ENCODE measurements at regions not wholly inside any gene's neighbourhood (a gene's known extent, or its start where the extent isn't known, plus 50 kb on each side); places are given as distances from the start of the nearest gene placed in this dataset.

- POLR2A ChIA-PET, result interaction anchor here (0.9 kb wide), 1 partner anchor 109 kb away, joined by 3 read pairs; no protein-coding TSS in a partner anchor
- H3K27ac Mint-ChIP-seq, result no peak overlapping the region
- H3K4me1 Mint-ChIP-seq, result no peaks in the 10 kb centered on the region
- no peak for DNase-seq
- CTCF ChIA-PET, result no interaction called here
- H3K4me3 Mint-ChIP-seq, result no peak overlapping the region
- no peaks in the 10 kb centered on the region for H3K36me3 Mint-ChIP-seq (ENCODE audit: low read depth)
- no peaks in the 10 kb centered on the region for H3K9me3 Mint-ChIP-seq
- peaks cover 2% of the 10 kb centered on the region for H3K27me3 Mint-ChIP-seq
Observed at GRCh38 chr3:152172460-152172859, 96.3 kb upstream of the MBNL1 start.

- Mint-ChIP-seq H3K4me1 (no peaks in the 10 kb centered on the region), H3K9me3 (no peaks in the 10 kb centered on the region), H3K27me3 (peaks cover 2% of the 10 kb centered on the region), H3K36me3 (ENCODE audit: low read depth) (peaks cover 2% of the 10 kb centered on the region), H3K27ac (no peak overlapping the region), H3K4me3 (no peak overlapping the region)
- DNase-seq, result no peak
- ChIA-PET CTCF (no interaction called here), POLR2A (no interaction called here)
Observed at GRCh38 chr3:152173627-152174026, 95.1 kb upstream of the MBNL1 start.

- CTCF ChIA-PET, result interaction anchor here (0.5 kb wide), 1 partner anchor 944 kb away, joined by 3 read pairs; no protein-coding TSS in a partner anchor
- Mint-ChIP-seq H3K4me3 (no peak overlapping the region), H3K4me1 (peaks cover 8% of the 10 kb centered on the region), H3K27ac (no peak overlapping the region), H3K36me3 (ENCODE audit: low read depth) (peaks cover 2% of the 10 kb centered on the region), H3K27me3 (peaks cover 2% of the 10 kb centered on the region), H3K9me3 (no peaks in the 10 kb centered on the region)
- POLR2A ChIA-PET, result no interaction called here
- no peak for DNase-seq
Observed at GRCh38 chr3:152174876-152175527, 93.7 kb upstream of the MBNL1 start.

GRCh38 chr3:152175528-152175889 is 93.2 kb upstream of the MBNL1 start:
- Mint-ChIP-seq H3K9me3 (no peaks in the 10 kb centered on the region), H3K36me3 (ENCODE audit: low read depth) (peaks cover 2% of the 10 kb centered on the region), H3K27ac (no peak overlapping the region), H3K4me1 (peaks cover 10% of the 10 kb centered on the region), H3K27me3 (peaks cover 2% of the 10 kb centered on the region), H3K4me3 (no peak overlapping the region)
- DNase-seq, result no peak
- ChIA-PET POLR2A (interaction anchor here (1.0 to 1.5 kb wide), 2 partner anchors 11 to 130 kb away, joined by 3 read pairs; no protein-coding TSS in a partner anchor), CTCF (interaction anchor here (0.5 kb wide), 1 partner anchor 945 kb away, joined by 3 read pairs; no protein-coding TSS in a partner anchor)

DNA sequence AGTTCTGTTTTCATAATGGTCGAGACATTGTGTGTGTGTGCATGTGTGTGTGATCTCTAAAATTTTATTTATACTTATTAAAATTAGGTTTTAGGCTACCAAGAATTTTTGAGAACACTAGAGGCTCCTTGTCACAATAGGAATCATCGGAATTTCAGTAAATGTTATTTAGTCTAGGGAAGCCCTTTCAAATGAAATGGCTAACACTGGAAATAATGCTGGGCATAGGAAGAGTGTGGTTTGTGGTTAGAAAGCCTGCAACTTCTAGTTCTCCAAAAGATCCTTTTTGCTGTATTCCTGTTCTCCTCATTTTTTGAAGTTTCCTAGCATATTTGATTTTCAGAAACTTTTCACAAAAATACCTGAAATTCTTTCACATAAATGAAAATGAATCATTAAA is 92.5 kb upstream of the MBNL1 start:
- Mint-ChIP-seq H3K27ac (no peak overlapping the region), H3K4me3 (no peak overlapping the region), H3K9me3 (no peaks in the 10 kb centered on the region), H3K27me3 (peaks cover 2% of the 10 kb centered on the region), H3K4me1 (peaks cover 10% of the 10 kb centered on the region), H3K36me3 (ENCODE audit: low read depth) (peaks cover 2% of the 10 kb centered on the region)
- CTCF ChIA-PET, result no interaction called here
- POLR2A ChIA-PET, result interaction anchor here (1.0 to 1.5 kb wide), 2 partner anchors 10 to 130 kb away, joined by 3 read pairs; no protein-coding TSS in a partner anchor
- DNase-seq, result no peak

DNA sequence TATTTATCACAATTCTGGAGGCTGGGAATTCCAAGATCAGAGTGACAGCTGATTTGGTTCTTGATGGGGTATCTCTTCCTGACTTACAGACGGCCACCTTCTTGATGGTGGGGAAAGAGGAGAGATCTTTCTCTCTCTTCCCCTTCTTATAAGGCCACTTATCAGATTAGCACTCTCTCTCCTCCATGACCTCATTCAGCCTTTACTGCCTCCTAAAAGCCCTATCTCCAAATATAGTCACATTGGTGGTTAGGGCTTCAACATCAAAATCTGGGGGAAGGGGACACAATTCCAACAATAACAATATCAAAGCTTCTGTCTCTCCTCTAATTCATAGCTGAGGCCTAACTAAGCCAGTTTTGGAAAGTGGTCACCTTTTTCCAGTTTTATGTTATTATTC is 91.7 kb upstream of the MBNL1 start:
- no peak for DNase-seq
- peaks cover 10% of the 10 kb centered on the region for H3K4me1 Mint-ChIP-seq
- H3K27ac Mint-ChIP-seq, result no peak overlapping the region
- POLR2A ChIA-PET, result interaction anchor here (1.5 to 1.6 kb wide), 2 partner anchors 9 to 15 kb away, joined by 3 read pairs; no protein-coding TSS in a partner anchor
- H3K36me3 Mint-ChIP-seq (ENCODE audit: low read depth), result peaks cover 2% of the 10 kb centered on the region
- no peak overlapping the region for H3K4me3 Mint-ChIP-seq
- CTCF ChIA-PET, result no interaction called here
- no peaks in the 10 kb centered on the region for H3K9me3 Mint-ChIP-seq
- H3K27me3 Mint-ChIP-seq, result peaks cover 2% of the 10 kb centered on the region

DNA sequence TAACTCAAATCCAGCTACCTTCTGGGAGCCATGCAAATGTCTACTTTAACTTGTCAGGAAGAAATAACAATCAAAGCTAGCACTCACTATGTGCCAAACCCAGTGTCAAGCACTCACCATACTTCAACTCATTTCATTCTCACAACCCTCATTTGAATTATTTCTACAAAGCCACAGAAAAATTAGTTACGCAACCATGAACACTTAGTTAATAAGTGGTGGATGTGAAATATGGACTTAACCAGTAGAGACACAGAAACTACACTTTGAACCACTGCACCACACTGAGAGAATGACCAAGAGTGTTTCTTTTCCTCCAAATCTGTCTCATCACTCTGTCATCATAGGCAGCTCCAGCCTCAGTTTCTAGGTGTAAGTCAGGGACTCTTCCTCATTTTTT is 91.0 kb upstream of the MBNL1 start:
- ChIA-PET CTCF (interaction anchor here (0.6 kb wide), 1 partner anchor 885 kb away, joined by 3 read pairs; no protein-coding TSS in a partner anchor), POLR2A (interaction anchor here (0.7 to 1.6 kb wide), 3 partner anchors 8 to 14 kb away, joined by 3 read pairs; no protein-coding TSS in a partner anchor)
- H3K4me3 Mint-ChIP-seq, result no peak overlapping the region

GRCh38 chr3:152183473-152183872 is 85.3 kb upstream of the MBNL1 start:
- CTCF ChIA-PET, result interaction anchor here (0.6 to 1.6 kb wide), 18 partner anchors 10 to 289 kb away, joined by 3 to 9 read pairs (median 3); no protein-coding TSS in a partner anchor
- H3K27me3 Mint-ChIP-seq, result no peaks in the 10 kb centered on the region

More for the DNA sequence above, 91.0 kb upstream of the MBNL1 start:
- Mint-ChIP-seq H3K4me1 (peaks cover 13% of the 10 kb centered on the region), H3K27ac (no peak overlapping the region), H3K27me3 (peaks cover 2% of the 10 kb centered on the region), H3K9me3 (no peaks in the 10 kb centered on the region), H3K36me3 (ENCODE audit: low read depth) (peaks cover 2% of the 10 kb centered on the region)
- DNase-seq, result no peak

GRCh38 chr3:152184971-152185686 is 83.6 kb upstream of the MBNL1 start:
- POLR2A ChIA-PET, result interaction anchor here (1.4 kb wide), 1 partner anchor 84 kb away, joined by 4 read pairs; no protein-coding TSS in a partner anchor
- Mint-ChIP-seq H3K4me1 (peaks cover 32% of the 10 kb centered on the region), H3K36me3 (ENCODE audit: low read depth) (peaks cover 3% of the 10 kb centered on the region), H3K4me3 (no peak overlapping the region), H3K27me3 (no peaks in the 10 kb centered on the region), H3K27ac (no peak overlapping the region), H3K9me3 (no peaks in the 10 kb centered on the region)
- DNase-seq, result no peak
- CTCF ChIA-PET, result interaction anchor here (1.1 kb wide), 1 partner anchor 58 kb away, joined by 4 read pairs; no protein-coding TSS in a partner anchor

More at GRCh38 chr3:152183473-152183872, 85.3 kb upstream of the MBNL1 start:
- H3K9me3 Mint-ChIP-seq, result no peaks in the 10 kb centered on the region
- POLR2A ChIA-PET, result interaction anchor here (0.6 to 1.6 kb wide), 9 partner anchors 15 to 261 kb away, joined by 3 to 10 read pairs (median 4); partner anchors contain the start of gene MBNL1
- H3K36me3 Mint-ChIP-seq (ENCODE audit: low read depth), result no peaks in the 10 kb centered on the region
- H3K4me1 Mint-ChIP-seq, result peaks cover 31% of the 10 kb centered on the region
- peak; percentile 40 for DNase-seq
- H3K27ac Mint-ChIP-seq, result no peak overlapping the region
- no peak overlapping the region for H3K4me3 Mint-ChIP-seq

GRCh38 chr3:152185891-152186630 is 82.7 kb upstream of the MBNL1 start:
- Mint-ChIP-seq H3K4me1 (peaks cover 39% of the 10 kb centered on the region), H3K4me3 (no peak overlapping the region), H3K9me3 (no peaks in the 10 kb centered on the region), H3K27me3 (no peaks in the 10 kb centered on the region), H3K27ac (no peak overlapping the region), H3K36me3 (ENCODE audit: low read depth) (peaks cover 3% of the 10 kb centered on the region)
- ChIA-PET POLR2A (interaction anchor here (0.6 to 1.4 kb wide), 3 partner anchors 10 to 190 kb away, joined by 3 to 4 read pairs (median 3); no protein-coding TSS in a partner anchor), CTCF (interaction anchor here (1.1 kb wide), 1 partner anchor 57 kb away, joined by 4 read pairs; no protein-coding TSS in a partner anchor)
- no peak for DNase-seq

GRCh38 chr3:152190636-152191183 is 78.0 kb upstream of the MBNL1 start:
- peaks cover 3% of the 10 kb centered on the region for H3K36me3 Mint-ChIP-seq (ENCODE audit: low read depth)
- no peak for DNase-seq
- H3K27ac Mint-ChIP-seq, result no peak overlapping the region

DNA sequence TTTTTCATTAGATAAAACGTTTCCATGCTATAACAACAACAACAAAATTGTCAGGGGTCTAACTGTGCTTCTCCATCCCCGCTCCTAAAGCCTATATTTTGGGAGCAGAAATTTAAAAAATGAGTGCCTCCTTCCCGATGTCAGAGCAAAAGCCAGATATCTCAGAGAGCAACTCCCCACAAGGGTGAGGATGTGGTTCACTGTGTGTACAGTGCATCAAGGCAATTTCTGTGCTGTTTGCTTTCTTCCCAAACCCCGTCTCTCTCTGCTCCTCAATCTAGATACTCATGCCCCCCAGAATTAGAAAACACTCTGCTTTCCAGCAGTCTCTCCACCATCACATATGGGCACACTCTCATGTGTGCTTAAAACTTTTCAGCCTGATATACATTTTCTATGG is 76.7 kb upstream of the MBNL1 start:
- peak overlapping the region; percentile 57 for H3K27ac Mint-ChIP-seq
- no peaks in the 10 kb centered on the region for H3K27me3 Mint-ChIP-seq
- H3K4me1 Mint-ChIP-seq, result peaks cover 70% of the 10 kb centered on the region
- ChIA-PET CTCF (no interaction called here), POLR2A (interaction anchor here (0.6 to 2.7 kb wide), 5 partner anchors 12 to 107 kb away, joined by 3 to 47 read pairs (median 7); partner anchors contain the start of gene MBNL1)
- peak; percentile 51 for DNase-seq
- H3K9me3 Mint-ChIP-seq, result no peaks in the 10 kb centered on the region
- H3K36me3 Mint-ChIP-seq (ENCODE audit: low read depth), result peaks cover 5% of the 10 kb centered on the region
- H3K4me3 Mint-ChIP-seq, result peak overlapping the region; percentile 34

More at GRCh38 chr3:152190636-152191183, 78.0 kb upstream of the MBNL1 start:
- POLR2A ChIA-PET, result interaction anchor here (1.0 to 1.5 kb wide), 4 partner anchors 14 to 142 kb away, joined by 3 to 5 read pairs (median 4); partner anchors contain the start of gene MBNL1
- no peaks in the 10 kb centered on the region for H3K9me3 Mint-ChIP-seq
- H3K4me1 Mint-ChIP-seq, result peaks cover 58% of the 10 kb centered on the region
- CTCF ChIA-PET, result no interaction called here
- H3K27me3 Mint-ChIP-seq, result no peaks in the 10 kb centered on the region
- no peak overlapping the region for H3K4me3 Mint-ChIP-seq

Data from activated CD4-positive, alpha-beta memory T cell treated with anti-CD3 and anti-CD28 coated beads, Interleukin-2, amount 10 ng/mL, durations not matched to agents 7 days and 5 days (primary cell).